ENCODE measurements at regions not wholly inside any gene's neighbourhood (a gene's known extent, or its start where the extent isn't known, plus 50 kb on each side); places are given as distances from the start of the nearest gene placed in this dataset.

- Histone ChIP-seq H3K9me3 (ENCODE audit: control insufficient read depth, insufficient read depth, low read depth, low read length) (no peaks in the 10 kb centered on the region), H3K36me3 (ENCODE audit: control insufficient read depth in 2 of 2, insufficient read depth in 1 of 2, low read length in 2 of 2) (no peaks in the 10 kb centered on the region), H3K4me3 (ENCODE audit: low read depth, low read length) (no peak overlapping the region), H3K4me1 (ENCODE audit: control insufficient read depth, insufficient read depth, low read length) (peaks cover 12% of the 10 kb centered on the region), H3K27ac (ENCODE audit: extremely low read depth, low read depth, low read length) (no peak overlapping the region)
- ChIA-PET POLR2A (no interaction called here), CTCF (no interaction called here)
- TF ChIP-seq INSM2 (tag by site-specific recombination; IDR thresholded peaks at IDR 0.05) (no peak), ZNF266 (tag by site-specific recombination; IDR thresholded peaks at IDR 0.05; ENCODE audit: low read depth) (no peak), ZNF658 (tag by site-specific recombination; IDR thresholded peaks at IDR 0.05) (no peak), ZNF707 (tag by site-specific recombination; IDR thresholded peaks at IDR 0.05) (no peak), REPIN1 (tag by site-specific recombination; IDR thresholded peaks at IDR 0.05; ENCODE audit: low read depth) (no peak)
Measured at GRCh38 chr2:212936572-212936971, 214.8 kb downstream of the IKZF2 start.

- no peaks in the 10 kb centered on the region for H3K9me3 ChIP-seq (ENCODE audit: control insufficient read depth, insufficient read depth, low read depth, low read length)
- H3K4me3 ChIP-seq (ENCODE audit: low read depth, low read length): no peak overlapping the region
- peaks cover 8% of the 10 kb centered on the region for H3K4me1 ChIP-seq (ENCODE audit: control insufficient read depth, insufficient read depth, low read length)
- H3K36me3 ChIP-seq (ENCODE audit: control insufficient read depth in 2 of 2, insufficient read depth in 1 of 2, low read length in 2 of 2): no peaks in the 10 kb centered on the region
- no peak for TF ChIP-seq KLF1 (tag by site-specific recombination; IDR thresholded peaks at IDR 0.05)
- TF ChIP-seq ZNF514 (tag by site-specific recombination; IDR thresholded peaks at IDR 0.05): no peak
- TF ChIP-seq ZNF112 (tag by site-specific recombination; IDR thresholded peaks at IDR 0.05): no peak
- no peak for TF ChIP-seq ZNF221 (tag by site-specific recombination; IDR thresholded peaks at IDR 0.05; ENCODE audit: borderline replicate concordance)
- TF ChIP-seq ZBTB6 (tag by site-specific recombination; IDR thresholded peaks at IDR 0.05): no peak
- no peak for TF ChIP-seq ZNF148 (tag by site-specific recombination; IDR thresholded peaks at IDR 0.05; ENCODE audit: borderline replicate concordance)
- TF ChIP-seq ZNF280D (tag by site-specific recombination; IDR thresholded peaks at IDR 0.05): no peak
- TF ChIP-seq ZNF510 (tag by site-specific recombination; IDR thresholded peaks at IDR 0.05; ENCODE audit: insufficient replicate concordance): no peak
- no peak for TF ChIP-seq ZNF629 (tag by site-specific recombination; IDR thresholded peaks at IDR 0.05)
- no peak for TF ChIP-seq ZNF768 (tag by site-specific recombination; IDR thresholded peaks at IDR 0.05)
- no peak for TF ChIP-seq ZNF223 (tag by site-specific recombination; IDR thresholded peaks at IDR 0.05)
- TF ChIP-seq ZNF202 (tag by site-specific recombination; IDR thresholded peaks at IDR 0.05; ENCODE audit: borderline replicate concordance): no peak
- TF ChIP-seq ZNF747 (tag by site-specific recombination; IDR thresholded peaks at IDR 0.05): no peak
- TF ChIP-seq MYNN (tag by site-specific recombination; IDR thresholded peaks at IDR 0.05; ENCODE audit: borderline replicate concordance): no peak
- POLR2A ChIA-PET: no interaction called here
- CTCF ChIA-PET: no interaction called here
- H3K27ac ChIP-seq (ENCODE audit: extremely low read depth, low read depth, low read length): no peak overlapping the region
Measured at GRCh38 chr2:212935752-212936151, 215.7 kb downstream of the IKZF2 start.

Data from HEK293 (cell line).